IMR-90 (cell line): ENCODE measurements at regions not wholly inside any gene's neighbourhood (a gene's known extent, or its start where the extent isn't known, plus 50 kb on each side); places are given as distances from the start of the nearest gene placed in this dataset.

ENCODE experiments used
- ATAC-seq: fragments of 200-7000 bp; cut with Tn5 transposase; 2 replicates; pipeline ENCODE4 v1.9.1; 2020; ENCODE audit warnings: low read depth, mild to moderate bottlenecking, moderate library complexity
- BruUV-seq: library from RNA; stranded (reverse); fragments of 400-500 nt; replicated peaks from 2 replicates; lab custom pipeline; 2021; lab: Mats Ljungman, UMichigan
- CTCF ChIA-PET: fragments of 300-600 bp; formaldehyde crosslinking; extraction: SDS; loops from one replicate; lab custom pipeline; 2021; ENCODE audit warnings: antibody characterized with exemption; lab: Yijun Ruan, JAX
- POLR2A ChIA-PET: fragments of 300-600 bp; sonication (Branson Sonifier 250); formaldehyde crosslinking; loops from one replicate; lab custom pipeline; 2022; ENCODE audit warnings: antibody characterized with exemption; ENCODE audit not compliant: unreplicated experiment; lab: Charles Lee
- DNase-seq: peaks from one replicate; pipeline ENCODE4 v3.0.0; 2013
- H2AFZ ChIP-seq: replicated peaks from 2 replicates; pipeline ENCODE3; 2013; ENCODE audit warnings: low read length, mild to moderate bottlenecking; ENCODE audit not compliant: poor library complexity
- H2AK5ac ChIP-seq: 2 replicates; pipeline ENCODE4 v1.6.1; 2013; ENCODE audit warnings: low read depth, low read length, inconsistent platforms
- H2AK9ac ChIP-seq: replicated peaks from 2 replicates; pipeline ENCODE3; 2013; ENCODE audit warnings: mild to moderate bottlenecking, low read depth, low read length, moderate library complexity; ENCODE audit not compliant: poor library complexity
- H2BK120ac ChIP-seq: 2 replicates; pipeline ENCODE4 v1.6.1; 2013; ENCODE audit warnings: low read depth, low read length, inconsistent platforms
- H2BK15ac ChIP-seq: 3 replicates; pipeline ENCODE4 v1.6.1; 2013; ENCODE audit warnings: low read depth, low read length, inconsistent platforms
- H2BK20ac ChIP-seq: 2 replicates; pipeline ENCODE4 v1.6.1; 2013; ENCODE audit warnings: low read depth, mild to moderate bottlenecking, inconsistent platforms, low read length, moderate library complexity
- H2BK5ac ChIP-seq: 2 replicates; pipeline ENCODE4 v1.6.1; 2013; ENCODE audit warnings: mild to moderate bottlenecking, low read depth, low read length, inconsistent platforms; ENCODE audit not compliant: poor library complexity, severe bottlenecking
- H3K14ac ChIP-seq: replicated peaks from 2 replicates; pipeline ENCODE4 v1.6.1; 2013; ENCODE audit warnings: low read depth, low read length, inconsistent platforms
- H3K18ac ChIP-seq: 2 replicates; pipeline ENCODE4 v1.6.1; 2013; ENCODE audit warnings: low read depth, low read length, control low read depth
- H3K23ac ChIP-seq: 2 replicates; pipeline ENCODE4 v1.6.1; 2013; ENCODE audit warnings: low read depth, low read length, inconsistent platforms
- H3K27ac ChIP-seq: 2 replicates; pipeline ENCODE4 v1.5.1; 2013; ENCODE audit warnings: mild to moderate bottlenecking, control low read depth, low read length; ENCODE audit not compliant: insufficient read depth
- H3K27me3 ChIP-seq: 2 replicates; pipeline ENCODE4 v1.6.1; 2013; ENCODE audit warnings: low read length; ENCODE audit not compliant: control insufficient read depth, insufficient read depth
- H3K36me3 ChIP-seq: 2 replicates; pipeline ENCODE4 v1.6.1; 2013; ENCODE audit warnings: low read length, mixed read lengths; ENCODE audit not compliant: control insufficient read depth, insufficient read depth
- H3K4ac ChIP-seq: 2 replicates; pipeline ENCODE4 v1.6.1; 2013; ENCODE audit warnings: low read depth, low read length, inconsistent platforms
- H3K4me1 ChIP-seq: 2 replicates; pipeline ENCODE4 v1.6.1; 2013; ENCODE audit warnings: low read length, mixed read lengths; ENCODE audit not compliant: control insufficient read depth, insufficient read depth
- H3K4me2 ChIP-seq: 2 replicates; pipeline ENCODE4 v1.6.1; 2013; ENCODE audit warnings: low read depth, mild to moderate bottlenecking, control low read depth, low read length, moderate library complexity
- H3K4me3 ChIP-seq: 2 replicates; pipeline ENCODE4 v1.5.1; 2013; ENCODE audit warnings: low read depth, mild to moderate bottlenecking, control low read depth, low read length, moderate library complexity; ENCODE audit not compliant: insufficient read depth
- H3K56ac ChIP-seq: 2 replicates; pipeline ENCODE4 v1.6.1; 2013; ENCODE audit warnings: low read length, inconsistent platforms; ENCODE audit not compliant: insufficient read depth; ENCODE audit errors: extremely low read depth
- H3K79me1 ChIP-seq, 2 experiments: 2 replicates each; pipeline ENCODE4 v1.6.1; 2013; ENCODE audit warnings: low read length in 2 of 2, inconsistent platforms in 1 of 2, low read depth in 1 of 2
- H3K9ac ChIP-seq: 2 replicates; pipeline ENCODE4 v1.6.1; 2013; ENCODE audit warnings: low read depth, low read length, control low read depth
- H3K9me1 ChIP-seq: 2 replicates; pipeline ENCODE4 v1.6.1; 2013; ENCODE audit warnings: low read length, inconsistent platforms; ENCODE audit not compliant: insufficient read depth
- H3K9me3 ChIP-seq: 2 replicates; pipeline ENCODE4 v1.6.1; 2013; ENCODE audit warnings: low read length; ENCODE audit not compliant: control insufficient read depth, insufficient read depth
- H4K20me1 ChIP-seq: 2 replicates; pipeline ENCODE4 v1.6.1; 2013; ENCODE audit warnings: low read length, inconsistent platforms; ENCODE audit not compliant: insufficient read depth
- H4K5ac ChIP-seq: 2 replicates; pipeline ENCODE4 v1.6.1; 2013; ENCODE audit warnings: mild to moderate bottlenecking, low read depth, low read length, control low read depth
- H4K8ac ChIP-seq, 2 experiments: 2 replicates each; pipeline ENCODE4 v1.6.1; 2013; ENCODE audit warnings: low read depth in 2 of 2, low read length in 2 of 2, control low read depth in 1 of 2, inconsistent platforms in 1 of 2
- H4K91ac ChIP-seq: 2 replicates; pipeline ENCODE4 v1.6.1; 2013; ENCODE audit warnings: low read depth, low read length, inconsistent platforms; ENCODE audit not compliant: insufficient read depth
- MAZ ChIP-seq: IDR thresholded peaks from 2 replicates; pipeline ENCODE4 v1.6.1; 2012; ENCODE audit warnings: low read depth, mild to moderate bottlenecking, low read length, improper control_type of control experiment, moderate library complexity, borderline replicate concordance
- WGBS, 2 experiments: methylation state at CpG; one replicate each; pipeline versions ENCODE4 v1.1.5 to v1.1.7; 2013; ENCODE audit warnings: missing lambda C conversion rate in 2 of 2; ENCODE audit not compliant: insufficient read length in 1 of 2; ENCODE audit errors: extremely low coverage in 2 of 2; 5-methylcytosine and 5-hydroxymethylcytosine counted together
- dilution Hi-C: fragments of 300-500 bp; cut with HindIII; formaldehyde crosslinking; loops from one replicate; pipeline ENCODE4 v1.14.3; 2018; ENCODE audit warnings: low sequenced_read_pairs; ENCODE audit not compliant: unreplicated experiment
- in situ Hi-C: fragments of 300-500 bp; cut with MboI; formaldehyde crosslinking; loops from 3 replicates; pipeline ENCODE4 v1.14.3; 2019; ENCODE audit warnings: low sequenced_read_pairs, inconsistent platforms, mixed read lengths
- intact Hi-C: fragments of 100-400 bp; cut with micrococcal nuclease; formaldehyde crosslinking; loops from 2 replicates; pipeline ENCODE4 v1.10.0; 2022
- TF ChIP-seq, protein P1 (sequence below): fragments of 150-350 bp; IDR thresholded peaks from 2 replicates; pipeline ENCODE4 v1.6.1; 2017; ENCODE audit warnings: mild to moderate bottlenecking, antibody characterized with exemption, low read length, low read depth

DNA sequence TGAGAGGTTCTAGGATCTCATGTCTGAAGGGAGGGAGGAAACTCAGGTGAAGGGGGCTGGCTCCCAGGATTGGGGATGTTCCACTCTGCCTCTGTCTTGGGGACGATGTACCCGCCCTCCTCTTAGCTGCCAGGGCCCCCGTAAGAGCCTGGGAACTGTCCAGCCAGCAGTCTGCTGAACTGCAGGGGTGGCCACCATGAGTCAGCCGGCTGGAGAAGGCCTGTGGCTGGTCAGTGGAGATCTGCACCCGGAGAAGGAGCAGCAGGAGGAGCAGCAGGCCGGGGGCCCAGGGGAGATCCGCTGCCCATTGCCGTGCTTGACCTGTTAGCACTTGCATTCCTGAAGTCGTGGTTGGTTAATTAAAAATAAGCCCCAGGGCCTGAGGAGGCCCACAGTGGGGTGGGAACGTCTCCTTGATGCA lies 180.3 kb downstream of the TFCP2L1 start:
- DNase-seq = peak; percentile 13
- H3K27ac ChIP-seq = no peak overlapping the region
- CTCF ChIA-PET = no interaction called here

More for the DNA sequence above, 180.3 kb downstream of the TFCP2L1 start:
- no peak overlapping the region for H3K23ac ChIP-seq
- POLR2A ChIA-PET = no interaction called here
- intact Hi-C loops (no loop called here), dilution Hi-C loops (no loop called here), in situ Hi-C loops (no loop called here)
- no peaks in the 10 kb centered on the region for H3K4me1 ChIP-seq
- H2AFZ ChIP-seq = no peak overlapping the region
- no peak overlapping the region for H3K4me2 ChIP-seq
- no peak overlapping the region for H3K4ac ChIP-seq
- H2BK5ac ChIP-seq = no peak overlapping the region
- peaks cover 38% of the 10 kb centered on the region for H3K27me3 ChIP-seq
- 11% methylated on average over 5 of the region's 10 CpGs; no CpG with 5 or more reads in 1 of the 2 experiments for WGBS, 2 experiments
- no peak overlapping the region for H2BK15ac ChIP-seq
- H3K18ac ChIP-seq = no peak overlapping the region
- no peaks in the 10 kb centered on the region for H4K20me1 ChIP-seq
- peak; percentile 41; the same call in 1 of the 2 replicates for TF ChIP-seq MAZ
- TF ChIP-seq, protein P1, sequence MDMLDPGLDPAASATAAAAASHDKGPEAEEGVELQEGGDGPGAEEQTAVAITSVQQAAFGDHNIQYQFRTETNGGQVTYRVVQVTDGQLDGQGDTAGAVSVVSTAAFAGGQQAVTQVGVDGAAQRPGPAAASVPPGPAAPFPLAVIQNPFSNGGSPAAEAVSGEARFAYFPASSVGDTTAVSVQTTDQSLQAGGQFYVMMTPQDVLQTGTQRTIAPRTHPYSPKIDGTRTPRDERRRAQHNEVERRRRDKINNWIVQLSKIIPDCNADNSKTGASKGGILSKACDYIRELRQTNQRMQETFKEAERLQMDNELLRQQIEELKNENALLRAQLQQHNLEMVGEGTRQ = no peak
- H3K9me1 ChIP-seq = no peaks in the 10 kb centered on the region
- H2AK5ac ChIP-seq = no peak overlapping the region
- H3K9me3 ChIP-seq = no peaks in the 10 kb centered on the region
- H4K91ac ChIP-seq = no peak overlapping the region
- H2BK20ac ChIP-seq = no peak overlapping the region
- ATAC-seq = peak; percentile 69
- no peak overlapping the region for H3K56ac ChIP-seq
- H2AK9ac ChIP-seq = no peak overlapping the region
- H4K8ac ChIP-seq = no peak overlapping the region
- no peak overlapping the region for H3K14ac ChIP-seq
- no peaks in the 10 kb centered on the region for H3K79me1 ChIP-seq
- BruUV-seq = no TSS peak
- no peak overlapping the region for H2BK120ac ChIP-seq
- H3K36me3 ChIP-seq = no peaks in the 10 kb centered on the region
- no peak overlapping the region for H3K4me3 ChIP-seq
- no peak overlapping the region for H4K5ac ChIP-seq
- no peak overlapping the region for H3K9ac ChIP-seq
